Colon (tissue), 2 donors: ENCODE measurements at regions not wholly inside any gene's neighbourhood (a gene's known extent, or its start where the extent isn't known, plus 50 kb on each side); places are given as distances from the start of the nearest gene placed in this dataset.

Experiments used
- FAIRE-seq: peaks from 2 replicates; lab custom pipeline; 2012; peaks lifted over from hg19 to GRCh38; lab: Jason Lieb, UNC
- donor health status: control.
- donor health status: control.

DNA sequence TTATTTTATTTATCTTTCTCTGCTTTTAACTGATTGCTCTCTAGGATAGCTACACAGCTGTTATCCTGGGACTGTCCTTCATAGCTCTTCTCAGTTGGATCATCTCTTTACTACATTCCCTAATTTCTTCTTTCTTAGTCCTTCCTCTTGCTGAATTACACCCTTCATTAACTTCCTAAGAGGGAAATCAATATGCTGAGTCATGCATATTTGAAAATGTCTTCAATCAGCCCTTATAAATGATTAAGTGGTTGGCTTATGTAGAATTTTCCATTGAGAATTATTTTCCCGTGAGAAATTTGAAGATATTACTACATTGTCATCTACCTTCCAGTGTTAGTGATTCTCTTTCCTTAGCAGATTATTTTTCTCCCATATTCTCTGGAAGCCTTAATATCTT is 214.2 kb downstream of the SOCS6 start:
- no peak for FAIRE-seq

DNA sequence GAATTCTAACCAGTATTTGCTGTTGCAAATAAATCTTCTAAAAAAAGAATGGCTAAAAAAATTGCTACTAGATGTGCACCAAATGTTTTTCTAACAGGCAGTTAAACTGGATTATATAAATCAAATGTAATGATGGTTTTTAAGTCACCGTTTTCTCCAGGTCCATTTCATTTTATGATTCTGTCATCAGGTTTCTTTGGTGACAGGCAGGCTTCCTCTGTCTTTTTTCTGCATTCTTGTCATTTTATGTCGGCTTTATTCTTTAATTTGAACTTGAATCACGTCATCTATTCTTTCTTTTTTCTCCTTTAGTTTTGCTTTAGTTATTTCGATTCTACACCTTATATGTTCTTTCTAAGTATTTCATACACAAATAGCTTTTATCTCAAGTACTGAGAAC is 212.5 kb downstream of the SOCS6 start:
- no peak for FAIRE-seq

DNA sequence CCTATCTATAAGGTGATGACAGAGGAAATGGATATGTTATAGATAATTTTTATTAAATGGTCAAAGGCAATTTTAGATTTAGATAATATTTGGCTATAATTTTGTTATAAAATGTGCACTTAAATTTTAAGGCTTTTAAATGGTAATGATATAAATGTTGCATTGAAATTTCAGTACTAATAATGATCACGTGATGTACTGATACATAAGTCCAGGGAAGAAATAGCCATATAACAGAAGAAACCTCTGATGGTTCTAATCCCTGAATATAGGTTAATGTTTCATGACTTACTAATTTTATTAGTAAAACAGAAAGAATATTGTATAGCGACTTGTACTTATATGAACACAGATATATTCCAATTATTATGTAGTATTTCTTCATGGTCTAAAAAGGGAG is 211.9 kb downstream of the SOCS6 start:
- FAIRE-seq, result no peak

DNA sequence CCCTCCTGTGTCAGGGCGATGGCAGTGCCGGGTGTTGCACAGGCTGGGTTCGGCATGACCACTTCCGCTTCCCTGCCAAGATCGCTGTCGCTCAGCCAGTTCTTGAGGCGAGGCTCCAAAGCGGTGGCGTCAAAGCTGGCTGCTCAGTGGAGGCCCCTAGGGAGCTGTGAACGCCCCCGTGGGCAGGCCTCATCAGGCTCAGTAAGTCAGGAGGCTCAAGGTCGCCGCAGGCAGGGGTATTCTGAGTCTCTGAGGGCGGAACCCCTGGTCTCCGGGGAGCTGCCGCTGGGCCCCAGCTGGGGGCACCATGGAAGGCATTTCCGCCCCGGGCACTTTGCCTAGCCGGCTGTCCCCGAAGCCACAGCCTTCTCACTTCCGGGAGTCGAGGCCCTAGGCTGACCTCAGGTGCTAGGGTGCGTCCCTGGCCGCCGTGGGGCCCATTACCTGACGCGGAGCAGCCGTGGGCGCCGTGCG is 210.4 kb downstream of the SOCS6 start:
- no peak for FAIRE-seq

DNA sequence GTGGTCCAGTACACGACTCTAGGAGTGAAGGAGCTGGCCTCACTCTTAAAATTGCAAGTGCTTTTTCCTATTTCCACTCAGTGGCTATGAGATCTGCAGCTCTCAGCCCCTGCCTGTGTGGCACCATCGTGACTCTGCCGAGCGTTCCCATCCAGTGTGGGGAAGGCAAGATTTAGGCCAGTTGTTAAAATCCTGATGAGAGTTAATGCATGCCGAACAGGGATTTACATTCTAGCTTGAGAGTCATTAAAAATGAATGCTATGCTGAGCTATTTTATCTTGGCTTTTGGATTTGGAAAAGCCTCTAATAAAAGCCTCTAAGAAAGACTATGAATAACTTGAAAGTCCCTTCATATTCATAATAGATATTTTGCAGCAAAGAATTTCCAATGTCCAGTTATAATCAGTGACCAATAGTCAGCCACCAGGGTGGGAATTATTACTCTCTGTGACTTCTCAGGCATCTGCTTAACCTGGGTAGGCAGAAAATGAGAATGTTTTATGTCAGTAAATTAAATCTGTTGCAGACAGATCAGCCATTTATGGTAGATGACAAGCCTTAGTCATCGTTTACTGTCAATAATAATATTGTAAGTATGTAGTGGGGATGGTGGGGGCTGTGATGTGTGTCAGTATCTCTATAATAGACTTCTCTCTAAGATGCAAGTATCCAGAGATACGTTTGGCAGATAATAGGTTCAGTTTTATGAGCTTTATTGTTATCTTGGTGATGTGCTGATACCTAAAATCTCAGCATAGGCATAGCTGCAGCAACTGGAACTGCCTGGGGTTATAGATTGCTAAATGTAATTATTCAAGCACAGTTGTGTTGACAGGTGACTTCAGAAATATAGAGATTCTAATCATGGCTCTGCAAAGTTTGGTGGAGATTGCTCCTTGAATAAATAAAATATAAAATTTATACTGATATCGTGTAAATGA is 207.8 kb downstream of the SOCS6 start:
- FAIRE-seq, result no peak

DNA sequence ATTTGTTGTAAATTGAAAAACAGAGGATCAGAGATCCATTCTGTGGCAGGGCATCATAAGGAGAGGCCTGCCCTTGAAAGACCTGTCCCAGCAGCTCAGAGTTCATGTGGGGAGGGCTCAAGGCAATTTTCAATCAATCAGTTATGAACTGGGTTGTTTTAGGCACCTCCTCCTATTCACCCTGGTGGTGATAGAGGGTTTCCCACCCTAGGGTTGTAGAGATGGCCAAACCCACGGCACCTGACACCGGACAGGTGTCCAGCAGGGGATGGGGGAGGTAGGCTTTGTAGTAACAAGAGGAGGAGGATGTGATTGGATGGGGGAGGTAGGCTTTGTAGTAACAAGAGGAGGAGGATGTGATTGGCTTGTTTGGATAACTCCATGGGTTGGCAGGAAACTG is 205.7 kb downstream of the SOCS6 start:
- FAIRE-seq, result no peak

DNA sequence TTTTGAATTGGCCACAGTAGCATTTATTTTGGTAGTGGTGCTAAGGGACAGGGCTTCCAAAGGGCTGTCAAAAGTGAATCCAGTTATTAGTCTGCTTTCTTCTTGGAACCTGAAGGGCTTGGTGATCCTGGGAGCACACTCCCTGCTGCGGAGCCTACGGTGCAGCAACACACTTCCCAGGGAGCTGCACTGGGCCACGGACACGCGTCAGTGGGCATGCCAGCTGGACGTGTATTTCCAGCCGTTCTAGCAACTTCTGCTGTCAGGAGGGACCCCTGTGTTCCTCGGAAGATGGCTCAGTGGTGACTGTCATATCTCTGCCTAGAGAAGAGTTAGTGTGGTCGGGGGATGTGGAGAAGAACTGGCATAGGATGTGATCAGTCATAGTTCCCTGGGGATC is 204.6 kb downstream of the SOCS6 start:
- no peak for FAIRE-seq

DNA sequence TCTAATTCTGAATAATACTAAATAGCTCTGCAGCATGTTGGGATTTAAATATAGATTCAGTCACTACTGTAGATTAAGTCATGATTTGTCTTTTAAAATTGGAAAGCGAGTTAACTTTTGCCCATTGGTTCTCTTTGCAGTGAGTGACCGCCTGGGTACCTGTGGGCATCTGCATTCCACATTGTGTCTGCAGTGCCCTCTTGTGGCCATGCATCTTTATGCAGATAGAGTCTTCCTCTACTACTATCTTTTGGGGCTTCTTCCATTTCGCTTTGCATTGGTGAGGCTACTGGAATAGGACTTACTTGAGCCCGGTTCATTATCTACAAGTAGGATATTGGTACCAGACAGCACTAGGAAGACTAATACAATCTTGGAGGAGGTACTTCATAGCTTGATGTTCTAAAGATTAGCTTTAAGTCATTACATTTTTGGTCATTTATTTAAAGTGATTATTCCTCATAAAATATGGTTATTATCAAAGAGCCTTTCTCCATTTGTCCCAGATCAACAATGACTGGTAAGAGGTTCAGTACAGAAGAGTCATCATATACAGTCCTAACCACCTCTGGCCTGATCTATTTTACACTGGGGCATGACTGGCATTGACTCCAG is 203.0 kb downstream of the SOCS6 start:
- FAIRE-seq, result peak; percentile 31

DNA sequence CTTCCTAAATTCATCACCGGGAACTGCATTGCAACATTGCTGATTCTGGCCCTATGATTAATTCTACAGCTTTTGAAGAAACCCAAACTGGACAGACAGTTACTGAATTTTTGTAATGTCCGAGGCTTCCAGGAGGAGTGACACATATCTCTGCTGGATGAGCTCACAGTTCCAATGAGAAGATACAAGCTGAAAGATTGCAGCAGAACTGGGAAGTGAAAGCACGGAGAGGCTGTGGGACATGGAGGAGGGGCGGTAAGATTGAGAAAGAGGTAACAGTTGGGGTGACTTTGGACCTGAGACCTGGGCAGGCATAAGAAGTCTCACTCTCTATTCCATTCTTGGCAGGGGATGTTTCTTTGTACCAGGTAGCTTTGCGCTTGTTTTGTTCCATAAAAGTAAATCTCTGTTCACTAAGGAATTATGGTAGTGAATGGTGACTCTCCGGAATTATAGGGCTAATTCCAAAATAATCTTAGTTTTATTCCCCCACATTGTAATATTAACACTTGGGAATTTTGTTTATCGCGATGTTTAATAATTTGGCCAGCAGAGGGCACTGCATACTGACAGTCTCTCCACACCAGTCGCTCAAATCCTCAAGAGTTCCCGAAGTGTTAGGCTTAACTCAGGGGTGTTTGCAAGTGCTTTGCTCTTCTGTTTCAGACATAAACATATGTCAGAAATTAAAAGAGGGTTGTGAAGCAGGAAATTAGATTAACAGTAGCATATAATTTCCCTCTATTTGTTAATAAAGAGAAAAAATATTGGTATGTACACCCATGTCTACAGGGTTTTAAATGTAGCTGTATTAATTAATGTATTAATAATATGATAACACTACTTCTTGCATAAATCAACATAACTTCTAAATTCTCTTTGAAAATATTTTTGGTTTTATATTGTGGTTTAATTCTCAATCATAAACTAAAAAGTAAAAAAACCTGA is 201.4 kb downstream of the SOCS6 start:
- FAIRE-seq, result peak; percentile 61

DNA sequence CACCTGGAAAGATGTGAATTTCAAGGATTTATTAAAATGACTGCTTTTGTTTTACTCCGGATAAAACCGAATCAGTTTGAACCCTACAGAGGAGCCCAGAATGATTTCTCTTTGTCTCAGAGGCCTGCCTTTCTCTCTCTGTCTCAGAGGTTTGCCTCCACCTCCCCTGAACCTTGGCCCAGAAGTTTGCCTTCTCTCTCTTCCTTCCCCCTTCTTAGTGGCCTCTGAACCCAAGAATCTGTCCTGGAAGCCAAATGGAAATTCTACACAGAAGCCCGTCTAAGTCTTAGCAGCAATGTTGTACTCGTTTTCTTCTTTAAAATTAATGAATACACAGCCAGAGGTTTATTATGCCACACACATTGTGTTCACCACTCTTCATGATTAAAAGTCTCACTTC is 200.7 kb downstream of the SOCS6 start:
- FAIRE-seq, result no peak

DNA sequence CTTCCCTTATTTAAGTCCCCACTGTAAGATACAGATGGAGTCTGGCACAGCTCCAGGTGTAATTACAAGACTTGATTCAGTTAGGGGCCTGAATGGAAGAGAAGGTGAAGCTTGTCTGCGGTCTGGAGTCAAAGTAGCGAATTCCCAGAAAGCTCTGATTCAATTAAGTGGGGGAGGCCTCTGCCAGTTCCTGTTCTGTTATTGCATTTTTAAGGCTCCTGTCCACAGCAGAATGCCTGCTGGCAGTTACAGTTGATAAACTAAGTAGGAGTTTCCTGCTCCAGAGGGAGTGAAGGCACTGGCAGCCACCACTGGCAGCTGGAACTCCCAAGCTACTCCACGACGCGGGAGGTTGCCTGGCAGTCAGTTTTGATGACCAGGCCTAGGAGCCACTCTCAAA is 181.1 kb downstream of the SOCS6 start:
- no peak for FAIRE-seq

DNA sequence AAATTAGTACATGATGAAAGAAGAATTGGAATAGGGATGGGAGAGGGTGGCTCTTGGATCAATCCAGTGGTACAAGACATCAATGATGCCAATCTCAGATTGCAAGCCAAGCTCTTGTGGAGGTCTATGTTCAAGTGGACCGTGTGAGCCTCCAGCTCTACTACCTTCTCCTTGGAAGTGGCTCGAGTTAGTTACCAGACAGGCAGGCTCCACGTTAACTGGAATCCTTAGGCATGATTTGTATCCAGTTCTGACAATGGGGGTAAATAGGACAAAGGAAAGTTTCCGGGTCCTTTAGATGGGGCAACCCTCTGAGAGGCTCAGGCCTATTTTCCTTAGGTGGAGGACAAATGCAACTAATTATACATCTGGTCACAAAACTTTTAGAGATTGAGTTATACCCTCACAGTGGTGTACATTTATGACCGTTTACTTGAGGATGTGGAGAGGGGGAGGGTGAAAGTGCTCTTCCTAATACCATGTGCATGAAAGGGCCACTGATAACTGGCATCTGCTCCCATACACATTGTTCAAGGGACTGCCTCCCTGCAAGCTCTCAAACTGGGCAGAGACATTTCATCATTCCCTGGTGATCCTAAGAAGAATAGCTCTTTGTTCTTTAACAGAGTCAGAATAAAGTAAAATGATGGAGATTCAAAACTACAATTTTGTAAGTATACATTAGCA is 180.2 kb downstream of the SOCS6 start:
- FAIRE-seq, result no peak

DNA sequence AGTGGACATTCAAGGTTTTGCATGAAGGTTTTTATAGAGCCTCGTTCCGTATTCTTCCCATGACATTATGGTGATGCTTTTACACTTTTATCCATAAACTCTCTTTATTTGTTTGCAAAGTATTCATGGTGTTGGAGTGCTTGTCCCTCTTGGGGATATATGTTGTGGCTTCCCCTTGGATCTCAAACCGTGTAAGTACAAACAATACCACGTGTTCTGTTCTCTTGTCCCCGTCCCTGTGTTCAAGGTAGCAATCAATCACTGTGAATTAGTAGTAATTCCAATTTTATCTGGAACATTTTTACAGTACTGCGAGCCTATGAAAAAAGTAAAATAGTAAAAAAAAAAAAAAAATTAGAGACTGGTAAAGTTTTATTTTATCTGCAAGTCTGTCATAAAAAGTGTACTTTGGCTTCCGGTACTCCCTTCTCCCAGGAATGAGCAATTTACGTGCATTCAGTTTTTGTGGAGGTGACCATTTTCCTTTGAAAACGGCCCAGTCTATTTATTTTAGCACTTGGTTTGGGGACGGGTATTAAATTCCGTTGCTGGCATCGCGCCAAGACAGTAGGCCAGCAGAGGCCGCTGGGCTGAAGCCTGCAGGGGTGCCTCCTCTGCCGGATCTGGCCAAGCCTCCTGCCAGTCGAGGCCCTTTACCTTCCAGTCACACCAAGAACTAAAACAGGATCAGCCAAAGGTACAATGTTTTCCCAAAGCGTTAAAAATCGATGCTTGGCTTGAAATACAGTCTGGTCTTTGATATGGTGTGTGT is 175.7 kb downstream of the SOCS6 start:
- FAIRE-seq, result no peak

DNA sequence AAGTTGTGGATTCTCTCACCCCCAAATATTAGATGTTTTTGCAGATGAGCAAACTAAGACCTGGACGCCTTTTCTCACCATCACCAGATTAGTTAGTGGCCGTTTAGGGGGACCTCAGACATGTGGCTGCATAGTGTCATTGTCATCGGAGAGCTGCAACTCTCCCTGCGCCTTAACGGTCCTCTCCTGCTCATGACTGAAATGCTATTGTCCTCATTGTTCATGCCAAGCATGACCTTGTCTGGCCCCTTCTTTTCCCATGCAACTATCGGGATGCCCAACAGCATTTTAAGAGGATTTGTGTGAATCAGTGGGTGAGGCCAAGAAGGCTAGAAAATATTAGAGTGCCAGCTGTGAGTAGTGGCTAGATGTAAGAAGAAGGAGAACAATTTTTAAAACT is 174.2 kb downstream of the SOCS6 start:
- no peak for FAIRE-seq

DNA sequence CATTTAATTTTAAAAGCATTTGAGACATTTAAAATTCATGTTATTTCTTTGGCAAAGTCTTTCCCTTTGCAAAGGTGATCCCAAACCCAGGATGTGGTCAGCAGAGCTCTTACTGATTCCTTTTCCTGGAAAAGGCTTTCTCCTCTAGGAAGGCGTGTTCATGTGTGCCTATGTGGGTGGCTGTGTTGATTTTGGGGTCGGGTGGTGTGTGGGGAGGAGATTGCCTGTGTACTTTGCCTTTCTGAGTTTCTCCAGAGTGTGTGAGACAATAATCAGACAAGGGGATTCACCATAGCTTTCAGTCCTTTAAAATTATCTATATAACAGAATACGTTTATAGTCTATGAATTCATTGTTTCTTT is 173.2 kb downstream of the SOCS6 start:
- no peak for FAIRE-seq

DNA sequence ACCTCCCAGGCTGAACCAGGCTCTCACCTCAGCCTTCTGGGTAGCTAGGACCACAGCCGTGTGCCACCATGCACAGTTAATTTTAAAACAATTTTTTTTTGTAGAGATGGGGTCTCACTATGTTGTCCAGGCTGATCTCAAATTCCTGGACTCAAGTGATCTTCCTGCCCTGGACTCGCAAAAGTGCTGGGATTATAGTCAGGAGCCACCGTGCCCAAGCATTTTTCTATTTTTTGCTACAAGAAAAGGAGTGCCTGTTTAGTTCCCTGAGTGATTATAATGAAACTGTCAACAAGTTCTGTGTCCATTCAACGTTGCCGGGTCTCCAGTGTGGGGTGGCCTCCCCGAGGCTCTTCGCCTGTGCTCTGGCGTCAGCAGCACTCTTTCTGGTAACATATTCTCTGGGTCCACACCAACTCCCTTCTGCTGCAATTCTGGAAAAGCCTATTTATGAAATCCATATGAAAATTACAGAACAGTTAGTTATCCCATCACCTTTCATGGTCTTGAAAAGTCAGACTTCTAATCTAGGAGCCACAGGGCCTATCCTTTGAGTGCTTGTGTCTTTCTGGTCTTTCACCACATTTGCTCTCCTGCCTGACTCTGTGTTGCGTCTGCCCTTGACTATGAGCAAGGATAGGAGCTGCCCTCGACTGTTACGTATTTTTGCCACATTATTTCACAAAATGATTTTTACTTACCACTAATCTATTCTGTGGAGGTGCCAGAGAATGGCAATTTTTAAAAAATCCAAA is 172.7 kb downstream of the SOCS6 start:
- FAIRE-seq, result no peak

DNA sequence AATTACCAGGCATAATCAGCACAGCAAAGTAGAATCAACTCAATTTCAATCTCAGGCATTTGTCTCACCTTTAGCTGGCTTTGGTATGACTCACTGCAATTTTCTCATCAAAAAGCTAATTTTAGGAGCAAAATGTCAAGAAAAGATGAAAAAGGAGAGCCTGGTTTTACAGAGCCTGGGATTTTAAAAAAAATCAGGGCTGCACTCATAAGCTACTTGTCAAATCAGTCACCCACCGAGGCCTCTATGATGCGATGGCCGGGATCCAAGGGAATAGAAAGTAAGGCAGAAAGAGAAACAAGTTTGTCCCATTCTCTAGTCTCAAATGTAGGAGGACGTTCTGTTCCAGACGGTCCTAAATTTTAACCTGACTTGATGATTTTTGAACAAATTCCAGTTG is 170.9 kb downstream of the SOCS6 start:
- no peak for FAIRE-seq

DNA sequence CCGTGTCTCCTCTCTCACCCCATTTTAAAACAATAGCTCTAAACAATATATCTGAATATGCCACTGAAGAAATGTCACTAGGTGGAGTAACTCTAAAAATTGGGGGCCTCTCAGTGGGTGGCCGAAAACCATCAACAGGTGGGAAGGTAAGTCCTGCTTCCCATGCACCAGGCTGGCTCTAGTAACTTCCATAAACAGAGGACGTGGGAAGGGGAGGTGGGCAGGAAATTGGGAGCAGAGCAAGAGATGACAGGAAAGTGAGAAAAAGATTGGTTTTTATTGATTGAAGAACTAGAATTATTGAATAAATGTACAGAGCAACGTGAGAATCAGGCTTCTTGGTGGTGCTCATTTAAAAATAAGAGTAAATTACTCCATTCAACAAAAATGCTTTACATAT is 170.4 kb downstream of the SOCS6 start:
- no peak for FAIRE-seq

DNA sequence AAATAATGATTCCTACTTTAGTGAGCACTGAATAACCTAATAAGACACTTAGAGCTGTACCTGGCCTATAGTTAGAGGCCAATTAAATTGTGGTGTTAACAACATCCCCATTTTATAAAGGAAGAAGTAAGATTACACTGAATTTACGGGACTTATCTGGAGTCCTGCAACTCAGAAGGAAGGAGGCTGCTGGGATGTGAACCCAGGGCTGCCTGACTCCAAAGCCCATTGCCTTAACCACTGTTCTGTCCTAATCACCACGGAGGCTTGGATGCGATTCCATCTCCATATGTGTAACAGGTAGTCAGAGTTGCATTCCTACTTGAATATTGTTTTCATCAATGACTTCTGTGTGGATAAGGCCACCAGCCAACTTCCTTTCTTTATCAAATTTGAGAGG is 168.9 kb downstream of the SOCS6 start:
- FAIRE-seq, result no peak

DNA sequence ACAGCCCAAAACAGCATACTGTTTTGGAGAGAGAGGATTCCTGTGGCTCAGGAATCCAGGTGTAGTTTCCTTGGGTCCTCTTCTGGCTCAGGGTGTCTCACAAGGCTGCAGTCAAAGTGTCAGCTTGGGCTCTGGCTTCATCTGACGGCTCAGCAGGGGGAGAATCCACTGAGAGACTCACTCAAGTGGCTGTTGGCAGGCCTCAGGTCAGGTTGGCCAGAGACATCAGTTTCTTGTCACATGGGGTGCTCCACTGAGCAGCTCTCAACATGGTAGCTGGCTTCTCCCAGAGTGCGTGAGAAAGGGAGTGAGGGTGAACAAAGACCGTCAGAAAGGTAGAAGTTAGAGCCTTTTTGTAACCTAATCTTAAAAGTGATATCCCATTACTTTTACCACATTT is 168.4 kb downstream of the SOCS6 start:
- no peak for FAIRE-seq
